ENCODE measurements at regions not wholly inside any gene's neighbourhood (a gene's known extent, or its start where the extent isn't known, plus 50 kb on each side); places are given as distances from the start of the nearest gene placed in this dataset.

- TF ChIP-seq CTCF (IDR thresholded peaks at IDR 0.05 in 8 of 11, conservative IDR thresholded peaks at IDR 0.05 in 3 of 11) (no peak), POLR2A (IDR thresholded peaks at IDR 0.05) (no peak)
Observed at GRCh38 chr4:12562476-12563140, 921.5 kb downstream of the RAB28 start.
